Lower lobe of right lung (tissue), 2 donors: ENCODE measurements at regions not wholly inside any gene's neighbourhood (a gene's known extent, or its start where the extent isn't known, plus 50 kb on each side); places are given as distances from the start of the nearest gene placed in this dataset.

Experiments
- ATAC-seq, 2 donors: fragments of 200-7000 bp; cut with Tn5 transposase; one replicate each; pipeline ENCODE4 v1.9.1; 2020 to 2022; ENCODE audit warnings: mild to moderate bottlenecking in 2 of 2, moderate library complexity in 2 of 2
- DNase-seq: peaks from one replicate; pipeline ENCODE4 v3.0.0-alpha.2; 2020
- H3K27ac ChIP-seq: fragments of 200-600 bp; one replicate; pipeline ENCODE4 v1.8.0; 2022
- H3K27me3 ChIP-seq: fragments of 200-600 bp; one replicate; pipeline ENCODE4 v1.8.0; 2022; ENCODE audit warnings: low read depth
- H3K36me3 ChIP-seq: fragments of 200-600 bp; one replicate; pipeline ENCODE4 v1.8.0; 2022; ENCODE audit warnings: mild to moderate bottlenecking
- H3K4me1 ChIP-seq: fragments of 200-600 bp; one replicate; pipeline ENCODE4 v1.8.0; 2022
- H3K4me3 ChIP-seq: fragments of 200-600 bp; one replicate; pipeline ENCODE4 v1.8.0; 2022; ENCODE audit warnings: mild to moderate bottlenecking
- H3K9me3 ChIP-seq: fragments of 200-600 bp; one replicate; pipeline ENCODE4 v1.8.0; 2022
- CTCF ChIP-seq: fragments of 200-600 bp; IDR thresholded peaks from one replicate; pipeline ENCODE4 v1.8.0; 2022; ENCODE audit warnings: antibody characterized with exemption, mild to moderate bottlenecking
- intact Hi-C: fragments of 100-400 bp; cut with DNase I; formaldehyde crosslinking; loops from one replicate; pipeline ENCODE4 v1.11.0; 2022
- donor health status: DM: no; HTN: yes; CAD: no; lungs with severe emphysema.

GRCh38 chr22:44555046-44555445 lies 57.0 kb upstream of the RTL6 start:
- H3K36me3 ChIP-seq, result no peaks in the 10 kb centered on the region
- no peak for ATAC-seq
- no peak overlapping the region for H3K27ac ChIP-seq
- H3K4me3 ChIP-seq, result no peak overlapping the region
- no peak for DNase-seq
- intact Hi-C loops, result no loop called here
- TF ChIP-seq CTCF, result no peak
- H3K4me1 ChIP-seq, result no peaks in the 10 kb centered on the region
- peaks cover 22% of the 10 kb centered on the region for H3K27me3 ChIP-seq
- no peaks in the 10 kb centered on the region for H3K9me3 ChIP-seq

- Histone ChIP-seq H3K4me1 (no peaks in the 10 kb centered on the region), H3K27ac (no peak overlapping the region), H3K36me3 (no peaks in the 10 kb centered on the region), H3K4me3 (no peak overlapping the region), H3K9me3 (no peaks in the 10 kb centered on the region), H3K27me3 (peaks cover 18% of the 10 kb centered on the region)
- intact Hi-C loops, result no loop called here
- ATAC-seq, result no peak
- no peak for TF ChIP-seq CTCF
- no peak for DNase-seq
Observed at GRCh38 chr22:44554411-44554810, 56.4 kb upstream of the RTL6 start.

- ATAC-seq (peak; percentile 44 to 88), DNase-seq (peak; percentile 69)
- H3K27ac ChIP-seq, result peak overlapping the region; percentile 51
- peaks cover 19% of the 10 kb centered on the region for H3K27me3 ChIP-seq
- H3K9me3 ChIP-seq, result no peaks in the 10 kb centered on the region
- H3K4me3 ChIP-seq, result peak overlapping the region; percentile 40
- no peak for TF ChIP-seq CTCF
- H3K36me3 ChIP-seq, result no peaks in the 10 kb centered on the region
- intact Hi-C loops, result no loop called here
- no peaks in the 10 kb centered on the region for H3K4me1 ChIP-seq
Observed at GRCh38 chr22:44550711-44551491, 52.9 kb upstream of the RTL6 start.

- DNase-seq (no peak), ATAC-seq (no peak)
- H3K27me3 ChIP-seq, result peaks cover 22% of the 10 kb centered on the region
- intact Hi-C loops, result no loop called here
- H3K27ac ChIP-seq, result no peak overlapping the region
- H3K4me3 ChIP-seq, result no peak overlapping the region
- TF ChIP-seq CTCF, result no peak
- H3K9me3 ChIP-seq, result no peaks in the 10 kb centered on the region
- H3K4me1 ChIP-seq, result no peaks in the 10 kb centered on the region
- H3K36me3 ChIP-seq, result no peaks in the 10 kb centered on the region
Observed at GRCh38 chr22:44549701-44550100, 51.7 kb upstream of the RTL6 start.

- intact Hi-C loops, result no loop called here
Observed at GRCh38 chr22:44548981-44549380, 50.9 kb upstream of the RTL6 start.

More at GRCh38 chr22:44548981-44549380, 50.9 kb upstream of the RTL6 start:
- DNase-seq, result no peak
- no peaks in the 10 kb centered on the region for H3K36me3 ChIP-seq
- ATAC-seq, result no peak
- H3K4me3 ChIP-seq, result no peak overlapping the region
- H3K27me3 ChIP-seq, result peaks cover 19% of the 10 kb centered on the region
- TF ChIP-seq CTCF, result no peak
- H3K9me3 ChIP-seq, result no peaks in the 10 kb centered on the region
- no peaks in the 10 kb centered on the region for H3K4me1 ChIP-seq
- H3K27ac ChIP-seq, result no peak overlapping the region
